Activated T-helper 1 cell treated with anti-CD3 and anti-CD28 coated beads, Interleukin-2, amount 50 U/mL, for 16 hours (primary cell): ENCODE measurements at regions not wholly inside any gene's neighbourhood (a gene's known extent, or its start where the extent isn't known, plus 50 kb on each side); places are given as distances from the start of the nearest gene placed in this dataset.
"Not testable (repeated sequence)": the region's sequence is repeated elsewhere in the genome, so short reads cannot be mapped to it uniquely, and the experiment has no call there.

Source experiments
- DNase-seq, 2 donors: peaks; one replicate each; pipeline ENCODE4 v3.0.0-alpha.2; 2020; ENCODE audit warnings: low read depth in 1 of 2, low spot score in 1 of 2

DNA sequence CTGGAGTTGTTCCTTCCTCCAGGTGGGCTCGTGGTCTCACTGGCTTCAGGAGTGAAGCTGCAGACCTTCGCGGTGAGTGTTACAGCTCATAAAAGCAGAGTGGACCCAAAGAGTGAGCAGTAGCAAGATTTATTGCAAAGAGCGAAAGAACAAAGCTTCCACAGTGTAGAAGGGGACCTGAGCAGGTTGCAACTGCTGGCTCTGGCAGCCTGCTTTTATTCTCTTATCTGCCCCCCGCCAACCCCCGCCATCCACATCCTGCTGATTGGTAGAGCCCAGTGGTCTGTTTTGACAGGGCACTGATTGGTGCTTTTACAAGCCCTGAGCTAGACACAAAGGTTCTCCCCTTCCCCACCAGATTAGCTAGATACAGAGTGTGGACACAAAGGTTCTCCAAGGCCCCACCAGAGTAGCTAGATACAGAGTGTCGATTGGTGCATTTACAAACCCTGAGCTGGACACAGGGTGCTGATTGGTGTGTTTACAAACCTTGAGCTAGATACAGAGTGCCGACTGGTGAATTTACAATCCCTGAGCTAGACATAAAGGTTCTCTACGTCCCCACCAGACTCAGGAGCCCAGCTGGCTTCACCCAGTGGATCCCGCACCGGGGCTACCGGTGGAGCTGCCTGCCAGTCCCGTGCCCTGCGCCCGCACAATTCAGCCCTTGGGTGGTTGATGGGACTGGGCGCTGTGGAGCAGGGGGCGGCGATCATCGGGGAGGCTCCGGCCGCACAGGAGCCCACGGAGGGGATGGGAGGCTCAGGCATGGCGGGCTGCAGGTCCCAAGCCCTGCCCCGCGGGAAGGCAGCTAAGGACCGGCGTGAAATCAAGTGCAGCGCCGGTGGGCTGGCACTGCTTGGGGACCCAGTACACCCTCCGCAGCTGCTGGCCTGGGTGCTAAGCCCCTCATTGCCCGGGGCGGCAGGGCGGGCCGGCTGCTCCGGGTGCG, 999.5 kb upstream of the SPRY2 start:
- DNase-seq = not testable (repeated sequence)

DNA sequence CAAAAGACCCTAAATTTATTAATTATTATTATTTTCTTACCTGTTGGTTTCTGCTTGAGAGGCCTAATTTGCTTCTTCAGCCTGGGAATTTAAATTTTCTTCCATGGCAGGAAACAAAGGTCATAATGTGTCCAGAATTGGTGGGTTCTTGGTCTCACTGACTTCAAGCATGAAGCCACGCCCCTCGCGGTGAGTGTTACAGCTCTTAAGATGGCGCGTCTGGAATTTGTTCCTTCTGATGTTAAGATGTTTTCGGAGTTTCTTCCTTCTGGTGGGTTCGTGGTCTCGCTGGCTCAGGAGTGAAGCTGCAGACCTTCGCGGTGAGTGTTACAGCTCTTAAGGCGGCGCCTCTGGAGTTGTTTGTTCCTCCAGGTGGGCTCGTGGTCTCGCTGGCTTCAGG, 998.7 kb upstream of the SPRY2 start:
- DNase-seq = not testable (repeated sequence)

DNA sequence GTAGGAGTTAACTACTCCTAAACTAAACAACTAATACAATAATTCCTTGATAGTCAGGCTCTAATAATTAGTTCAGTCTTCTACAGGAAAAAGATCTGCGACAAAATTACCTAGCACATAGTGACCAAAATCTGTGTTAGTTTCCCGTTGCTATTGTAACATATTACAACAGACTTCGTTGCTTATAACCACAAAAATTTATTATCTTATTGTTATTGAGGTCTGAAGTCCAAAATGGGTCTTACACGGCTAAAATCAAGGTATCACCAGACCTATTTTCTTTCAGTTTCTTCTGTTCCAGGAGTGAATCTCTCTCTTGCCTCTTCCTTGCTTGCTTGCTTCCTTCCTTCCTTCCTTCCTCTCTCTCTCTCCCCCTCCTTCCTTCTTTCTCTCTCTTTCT, 993.6 kb upstream of the SPRY2 start:
- no peak for DNase-seq

DNA sequence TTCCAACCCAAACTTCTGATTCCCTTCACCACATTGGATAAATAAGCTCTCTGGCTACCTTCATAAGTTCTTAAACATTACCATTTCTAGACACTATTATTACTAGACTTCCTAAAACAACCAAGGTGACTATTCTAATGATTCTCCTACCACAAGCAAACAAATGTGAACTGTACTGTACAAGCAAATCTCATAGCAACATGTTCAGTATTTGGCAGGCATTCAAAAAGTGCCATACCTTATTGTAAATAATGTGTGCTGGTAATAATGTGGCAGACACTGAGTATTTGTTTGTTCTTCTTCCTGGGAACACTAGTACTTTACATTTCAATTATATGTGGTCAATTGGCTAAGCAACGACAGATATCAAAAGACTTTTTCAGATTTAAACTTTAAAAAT, 986.0 kb upstream of the SPRY2 start:
- DNase-seq = no peak

DNA sequence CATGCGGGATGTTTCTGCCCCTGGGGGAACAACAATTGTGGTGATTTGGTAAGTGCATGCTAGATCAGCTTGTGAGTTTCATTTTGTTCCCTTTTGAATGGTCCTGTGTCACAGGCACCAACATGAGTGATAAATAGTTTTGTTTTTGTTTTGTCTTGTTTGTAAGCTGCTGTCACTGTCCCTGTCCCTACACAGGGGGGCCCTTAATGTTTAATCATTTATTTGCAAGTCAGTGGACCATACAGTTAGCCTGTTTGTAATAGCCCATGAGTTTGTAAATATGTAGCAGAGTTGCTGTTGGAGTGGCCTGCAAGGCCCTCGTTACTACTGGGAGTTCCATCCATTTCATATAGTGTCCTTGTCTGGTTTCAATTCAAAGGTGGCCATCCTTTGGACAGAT, 979.6 kb upstream of the SPRY2 start:
- no peak for DNase-seq

DNA sequence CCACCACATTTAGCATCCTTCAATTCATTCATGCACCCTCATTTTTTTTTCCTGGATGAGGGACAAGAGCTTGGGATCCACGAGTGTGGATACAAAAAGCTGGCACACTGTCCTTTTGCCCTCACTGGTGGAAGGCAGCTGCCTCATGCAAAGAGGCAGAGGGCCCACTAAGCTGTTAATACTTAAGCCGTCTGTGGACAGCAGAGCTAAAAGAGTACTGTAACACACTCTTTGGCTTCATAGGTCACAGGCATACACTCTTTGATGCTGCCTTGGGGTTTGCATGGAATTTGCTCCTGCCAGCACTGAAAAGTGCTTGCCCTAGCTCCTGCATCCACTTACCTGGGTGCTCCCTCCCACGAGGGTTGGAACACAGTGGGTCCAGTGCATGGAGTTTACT, 978.4 kb upstream of the SPRY2 start:
- DNase-seq = no peak

DNA sequence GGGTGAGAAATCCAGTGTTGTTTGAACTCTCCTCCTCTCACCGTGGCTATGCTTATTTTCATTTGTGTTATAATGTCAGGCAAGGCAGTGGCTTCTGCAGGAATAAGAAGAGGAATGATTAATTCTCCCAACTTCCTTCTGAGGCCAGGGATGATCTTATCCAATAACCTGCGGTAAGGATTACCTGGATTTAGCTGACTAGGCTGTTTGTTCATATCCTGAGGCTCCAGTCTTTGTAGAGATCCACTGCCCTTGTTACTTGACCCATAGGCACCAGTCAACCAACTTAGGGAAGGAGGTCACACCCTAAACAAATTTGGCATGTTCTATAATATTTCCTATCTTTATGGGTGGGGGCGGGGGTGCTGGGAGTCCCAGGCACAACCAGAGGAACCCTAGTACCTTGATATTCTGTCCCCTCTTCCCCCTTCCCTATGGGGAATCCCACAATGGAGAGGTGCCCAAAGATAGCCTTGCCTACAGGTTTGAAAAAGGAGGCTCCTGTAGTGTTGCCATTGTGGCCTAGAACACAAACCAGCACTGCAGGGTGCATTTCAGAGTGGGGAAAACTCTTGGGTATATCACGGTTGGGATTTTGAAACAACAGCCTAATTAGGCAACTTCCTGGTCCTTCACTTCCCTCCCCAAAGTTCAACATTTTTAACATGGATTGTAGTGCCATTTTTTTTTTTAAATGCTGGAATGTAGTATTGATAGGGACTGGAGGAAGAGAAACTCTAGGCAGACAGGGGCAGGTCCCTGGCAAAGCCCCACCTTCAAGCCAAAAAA, 977.5 kb upstream of the SPRY2 start:
- DNase-seq = no peak

DNA sequence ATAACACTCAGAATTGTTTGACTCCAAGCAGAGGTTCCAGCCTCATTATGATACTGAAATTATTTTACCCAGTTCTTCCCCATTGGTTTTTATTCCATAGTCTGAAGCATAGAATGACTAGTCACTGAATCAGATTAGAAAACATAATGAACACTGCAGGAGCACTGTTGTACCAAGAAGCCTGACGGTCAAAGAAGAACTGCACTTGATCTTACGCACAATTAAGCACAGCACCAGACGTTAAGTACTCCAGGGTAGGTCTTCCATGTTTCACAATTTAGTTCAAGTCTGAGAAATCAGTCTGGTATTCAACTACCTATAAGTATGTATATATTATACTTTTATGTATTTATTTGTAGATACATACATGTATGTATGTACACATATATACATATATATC, 973.5 kb upstream of the SPRY2 start:
- DNase-seq = no peak

DNA sequence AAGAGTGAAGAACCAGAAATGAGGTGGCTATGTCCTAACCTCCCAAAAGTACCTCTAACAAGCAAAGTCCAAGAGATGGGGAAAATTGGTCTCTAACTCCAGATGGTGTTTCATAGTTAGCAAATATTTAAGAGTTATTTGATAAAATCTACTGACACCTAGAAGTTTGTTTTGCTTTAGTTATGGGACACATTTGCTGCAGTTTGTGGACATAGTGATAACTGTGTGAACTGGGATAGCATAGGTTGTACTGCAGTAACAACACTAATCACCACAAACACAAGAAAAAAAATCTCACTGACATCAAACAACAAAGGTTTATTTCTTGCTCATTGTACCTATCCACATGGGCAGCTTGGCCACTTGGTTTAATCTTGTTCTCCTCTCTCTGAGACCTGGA, 965.0 kb upstream of the SPRY2 start:
- no peak for DNase-seq

DNA sequence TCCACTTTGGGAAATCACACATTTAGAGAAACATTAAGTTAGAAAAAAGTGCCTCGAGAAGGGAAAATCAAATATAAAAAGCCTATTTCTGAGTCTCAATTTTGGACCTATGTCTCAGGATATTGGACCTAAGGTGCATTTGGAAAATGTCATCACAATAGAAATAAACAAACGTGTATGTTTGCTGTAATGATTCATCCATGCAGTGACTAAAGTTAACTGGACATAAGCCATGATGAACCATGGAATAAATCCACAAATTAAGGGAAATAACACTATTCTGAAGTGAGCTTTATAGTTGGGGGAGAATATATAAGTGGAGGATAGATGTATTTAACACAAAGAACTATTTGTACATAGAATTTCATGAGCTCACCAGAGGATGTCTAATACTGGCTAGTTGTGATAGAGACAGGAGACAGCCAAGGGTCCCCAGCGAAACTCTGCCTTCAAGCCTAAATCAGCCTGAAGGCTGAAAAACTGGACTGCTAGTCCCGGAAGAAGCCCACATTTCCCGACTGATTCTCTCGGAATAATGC, 963.3 kb upstream of the SPRY2 start:
- DNase-seq = no peak

DNA sequence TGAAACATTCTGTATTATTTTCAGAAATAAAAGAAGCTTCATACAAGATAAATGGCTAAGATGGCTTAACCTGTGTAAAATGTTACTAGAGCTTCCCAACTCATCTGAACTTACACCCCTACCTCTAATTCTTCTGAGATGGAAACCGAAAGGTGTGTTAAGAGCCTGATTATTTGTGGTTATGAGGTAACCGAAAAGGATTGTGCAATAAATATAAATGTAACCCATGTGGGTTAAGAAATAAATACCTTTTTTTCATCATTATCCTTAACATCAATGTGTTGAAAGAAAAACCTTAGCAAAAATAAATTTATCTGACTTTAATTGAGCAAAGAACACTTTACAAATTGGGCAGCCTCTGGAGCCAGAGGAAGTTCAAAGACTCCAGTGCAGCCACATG, 961.8 kb upstream of the SPRY2 start:
- no peak for DNase-seq

DNA sequence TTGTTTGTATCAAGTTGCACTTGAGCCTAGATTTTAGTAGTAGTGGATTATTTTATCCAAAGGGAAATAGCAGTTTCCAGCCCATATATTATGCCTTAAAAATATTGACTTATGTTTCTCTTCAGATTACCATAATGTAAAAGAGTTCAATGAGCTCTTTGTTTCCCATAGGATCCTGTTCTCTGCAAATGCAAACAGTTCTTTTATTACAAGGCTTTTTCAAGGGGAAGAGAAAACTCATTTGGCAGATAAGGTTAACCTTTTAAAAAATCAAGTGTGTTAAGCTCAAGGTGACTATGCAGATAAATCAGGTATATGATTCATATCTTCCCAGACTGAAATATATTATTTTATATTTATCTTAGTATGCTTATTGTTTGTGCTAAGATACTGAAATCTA, 961.2 kb upstream of the SPRY2 start:
- DNase-seq = no peak

DNA sequence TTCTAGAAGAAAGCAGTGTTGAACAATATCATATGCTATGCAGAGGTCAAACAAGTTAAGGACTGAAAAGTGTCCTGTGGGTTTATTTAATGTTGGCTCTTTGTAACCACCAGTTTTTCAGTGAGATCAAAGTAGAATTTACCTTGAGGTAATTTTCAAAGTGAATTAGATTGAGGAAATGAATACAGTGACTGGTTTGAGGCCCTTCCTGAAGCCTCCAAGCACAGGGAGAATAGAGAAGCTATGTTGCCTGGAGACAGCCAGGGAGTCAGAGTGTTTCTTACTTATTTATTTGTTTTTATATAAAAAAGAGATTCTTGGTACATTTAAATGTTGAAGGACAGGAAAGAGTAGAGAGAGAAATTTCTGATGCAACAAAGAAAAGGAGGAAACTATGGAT, 954.3 kb upstream of the SPRY2 start:
- DNase-seq = no peak

DNA sequence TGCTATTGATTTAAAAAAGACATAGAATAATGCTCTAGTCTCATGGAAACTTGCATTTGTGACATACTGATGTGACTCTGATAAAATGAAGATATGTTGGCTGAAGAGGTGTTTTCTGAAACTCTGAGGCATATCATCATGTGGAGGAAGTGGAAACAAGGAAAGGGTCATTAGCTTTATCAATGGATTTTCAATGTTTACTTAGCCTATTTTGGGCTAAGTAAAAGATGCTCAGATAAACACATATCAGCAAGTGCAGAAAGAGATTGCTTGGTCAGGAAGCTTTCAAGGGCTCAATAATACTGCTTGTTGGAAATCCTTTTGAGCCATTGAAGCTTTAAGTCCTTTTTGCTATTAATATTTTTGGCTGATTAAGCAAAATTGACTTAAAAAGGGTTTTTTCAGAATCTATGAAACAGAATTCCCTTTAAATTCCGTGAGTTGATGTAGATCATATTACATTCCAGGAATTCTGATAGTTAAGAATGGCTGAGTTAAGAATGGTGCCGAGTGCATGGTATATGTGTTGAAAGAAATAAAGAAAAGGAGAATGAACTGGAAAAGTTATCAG, 952.8 kb upstream of the SPRY2 start:
- no peak for DNase-seq

DNA sequence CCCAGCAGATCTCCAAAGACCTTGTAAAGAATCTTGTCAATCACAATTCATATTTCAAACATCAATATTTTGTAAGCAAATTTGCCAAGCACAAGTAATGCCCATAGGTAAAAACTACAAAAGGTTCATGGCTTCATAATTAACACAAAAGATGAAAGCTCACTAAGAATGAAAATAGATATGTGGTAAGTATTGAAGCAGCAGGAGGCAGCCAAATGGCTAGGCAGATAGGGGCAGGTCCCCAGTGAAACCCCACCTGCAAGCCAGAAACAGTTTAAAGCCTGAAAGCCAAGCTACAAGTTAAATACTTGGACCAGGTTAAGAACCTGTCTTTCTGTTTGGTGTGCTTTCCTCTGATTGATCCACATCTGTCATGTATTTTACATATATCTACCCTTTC, 942.6 kb upstream of the SPRY2 start:
- no peak for DNase-seq

DNA sequence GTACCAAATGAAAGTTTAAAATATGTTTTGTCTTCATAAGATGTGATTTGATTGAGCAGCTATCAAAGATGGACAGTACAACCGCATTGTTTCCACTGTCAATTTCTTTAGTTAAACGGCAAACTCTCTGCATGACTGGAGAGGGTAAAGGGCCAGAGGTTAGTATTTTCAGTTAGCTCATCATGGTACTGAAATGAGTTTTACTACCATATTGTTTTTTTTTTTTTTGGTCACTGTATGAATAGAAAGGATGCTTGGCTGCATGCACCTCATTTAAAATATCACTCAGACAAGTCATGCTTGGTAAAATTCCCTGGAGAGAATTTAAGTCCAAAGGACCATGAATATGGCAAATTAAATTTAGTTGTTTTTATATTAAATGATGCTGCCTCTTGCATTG, 942.1 kb upstream of the SPRY2 start:
- DNase-seq = no peak

DNA sequence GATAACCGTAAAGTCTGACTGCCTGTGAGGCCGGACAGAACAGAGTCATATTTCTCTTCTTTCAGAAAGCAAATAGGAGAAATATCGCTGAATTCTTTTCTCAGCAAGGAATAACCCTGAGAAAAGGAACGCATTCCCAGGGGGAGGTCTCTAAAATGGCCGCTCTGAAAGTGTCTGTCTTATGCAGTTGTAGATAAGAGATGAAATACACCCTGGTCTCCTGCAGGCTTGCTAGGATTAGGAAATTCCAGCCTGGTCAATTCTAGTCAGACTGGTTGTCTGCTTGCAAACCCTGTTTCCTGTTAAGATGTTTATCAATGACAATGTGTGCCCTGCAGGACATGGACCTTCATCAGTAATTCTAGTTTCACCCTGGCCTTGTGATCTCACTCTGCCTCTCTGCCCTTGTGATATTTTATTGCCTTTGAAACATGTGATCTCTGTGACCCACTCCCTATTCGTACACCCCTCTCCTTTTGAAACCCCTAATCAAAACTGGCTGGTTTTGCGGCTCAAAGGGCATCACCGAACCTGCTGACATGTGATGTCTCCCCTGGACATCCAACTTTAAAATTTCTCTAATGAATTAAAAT, 934.8 kb upstream of the SPRY2 start:
- DNase-seq = no peak

DNA sequence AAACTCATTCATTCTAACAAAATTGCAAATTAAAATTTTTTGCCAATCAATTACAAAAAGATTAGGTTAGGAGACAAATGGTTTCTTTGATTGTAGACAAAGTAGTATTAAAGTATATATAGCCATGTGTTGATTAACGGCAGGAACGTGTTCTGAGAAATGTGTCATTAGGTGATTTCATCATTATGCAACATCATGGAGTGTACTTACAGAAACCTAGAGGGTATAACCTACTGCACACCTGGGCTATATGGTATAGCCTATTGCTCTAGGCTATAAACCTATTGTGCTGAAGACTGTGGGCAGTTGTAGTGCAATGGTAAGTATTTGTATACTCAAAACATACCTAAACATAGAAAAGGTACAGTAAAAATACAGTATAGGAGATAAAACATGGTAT, 906.8 kb upstream of the SPRY2 start:
- DNase-seq = no peak

DNA sequence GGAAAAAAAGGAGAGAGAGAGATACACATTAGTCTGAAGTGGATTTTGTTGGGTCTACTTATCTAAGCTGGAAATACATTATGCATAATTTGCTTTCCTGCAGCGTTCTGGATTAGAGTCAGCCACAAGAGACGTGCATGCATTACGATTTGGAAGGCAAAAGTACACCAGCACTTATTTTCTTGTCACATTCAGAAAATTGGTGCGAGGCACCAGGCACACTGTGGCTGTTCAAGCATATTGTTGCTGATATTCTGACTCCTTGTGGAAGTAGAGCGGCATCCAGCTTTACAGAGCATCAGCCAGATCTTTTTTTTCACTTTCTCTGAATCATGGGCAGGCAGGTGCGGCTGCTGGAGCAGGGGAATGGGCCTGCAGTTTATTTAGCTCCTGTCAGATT, 905.6 kb upstream of the SPRY2 start:
- no peak for DNase-seq

DNA sequence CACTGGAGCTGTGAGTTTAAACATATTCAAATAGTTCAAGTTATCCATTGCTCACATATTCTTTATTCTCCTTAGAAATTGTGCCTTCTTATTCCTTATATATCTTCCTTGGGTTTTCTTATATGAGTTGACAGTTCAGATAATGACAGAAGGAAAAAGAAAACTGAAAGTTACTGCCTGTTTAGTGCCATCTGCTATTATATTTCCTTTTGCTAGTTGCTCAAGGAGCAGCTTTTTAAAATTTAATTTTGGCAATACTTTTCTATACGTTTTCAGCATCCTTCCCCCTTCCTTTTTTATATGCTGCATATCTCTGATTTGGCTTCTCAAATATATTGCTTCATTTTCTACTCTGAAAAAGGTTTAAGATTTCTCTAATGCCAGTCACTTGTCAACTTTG, 903.1 kb upstream of the SPRY2 start:
- DNase-seq = no peak

DNA sequence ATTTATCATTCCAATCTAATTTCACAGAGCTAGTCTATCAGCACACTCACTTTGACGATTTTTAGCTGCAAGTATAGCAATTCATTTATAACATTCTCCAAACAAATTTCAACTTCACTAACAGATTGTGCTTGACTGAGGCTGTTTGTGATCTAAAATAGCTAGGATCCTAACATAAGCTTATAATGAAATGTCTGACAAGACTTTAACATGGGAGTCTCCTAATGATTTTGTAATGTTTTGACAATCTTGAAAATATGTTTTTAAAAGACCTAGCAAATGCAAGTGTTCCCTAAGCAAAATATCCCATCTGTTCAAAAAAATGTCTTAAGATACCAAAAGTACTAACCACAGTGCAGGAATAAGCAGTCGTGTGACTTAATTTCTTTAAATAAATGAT, 889.5 kb upstream of the SPRY2 start:
- no peak for DNase-seq
